GM04503 (cell line): ENCODE measurements at regions not wholly inside any gene's neighbourhood (a gene's known extent, or its start where the extent isn't known, plus 50 kb on each side); places are given as distances from the start of the nearest gene placed in this dataset.

ENCODE experiments used
- DNase-seq: peaks from one replicate; pipeline ENCODE4 v3.0.0-alpha.2; 2012; ENCODE audit warnings: low read depth

- DNase-seq: peak; percentile 58
These were observed 300.6 kb upstream of the PRMT6 start for GRCh38 chr1:106755682-106756406.

GRCh38 chr1:106756752-106757151, 299.7 kb upstream of the PRMT6 start:
- DNase-seq: no peak

GRCh38 chr1:106768077-106768476, 288.4 kb upstream of the PRMT6 start:
- no peak for DNase-seq

DNA sequence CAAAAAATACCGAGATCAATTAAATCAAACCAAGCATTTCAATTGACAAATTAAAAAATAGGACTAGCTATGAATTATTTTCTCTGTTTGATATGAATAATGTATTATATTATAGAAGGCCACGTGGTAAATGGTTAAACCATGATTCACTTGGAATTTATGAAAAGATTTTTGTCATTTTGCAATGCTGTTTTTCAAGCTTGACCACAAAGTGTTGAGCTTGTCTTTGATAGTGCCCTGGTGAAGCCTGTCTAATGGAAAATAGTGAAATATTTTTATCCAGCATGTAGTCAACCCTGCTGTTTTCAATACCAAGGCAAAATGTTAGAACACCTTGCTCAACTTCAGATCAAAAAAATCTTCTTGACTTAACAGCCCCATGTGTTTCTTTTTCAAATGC, 288.0 kb upstream of the PRMT6 start:
- no peak for DNase-seq

- DNase-seq: no peak
These were observed 283.3 kb upstream of the PRMT6 start for GRCh38 chr1:106773206-106773605.

DNA sequence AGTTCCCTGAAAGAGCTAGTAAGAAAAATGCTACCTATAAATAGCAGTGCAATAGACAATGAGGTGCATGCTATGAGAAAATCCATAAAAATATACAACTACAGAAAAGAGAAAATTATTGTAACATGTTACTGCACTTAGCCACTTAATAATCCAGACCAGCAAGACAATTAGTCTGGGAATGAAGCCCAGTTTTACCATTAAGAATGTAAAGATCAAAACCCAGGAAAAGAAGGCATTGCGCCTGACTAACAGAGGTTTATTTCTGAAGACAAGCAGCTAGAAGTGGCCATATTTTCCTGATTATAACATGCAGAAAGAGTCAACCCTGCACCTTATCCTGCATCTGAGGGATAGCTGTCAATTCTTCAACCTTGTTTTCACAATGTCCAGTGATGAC, 276.4 kb upstream of the PRMT6 start:
- DNase-seq: no peak

- DNase-seq: no peak
These were observed 275.5 kb upstream of the PRMT6 start for GRCh38 chr1:106780806-106781569.

GRCh38 chr1:106785176-106785575, 271.3 kb upstream of the PRMT6 start:
- no peak for DNase-seq

- no peak for DNase-seq
These were observed 269.0 kb upstream of the PRMT6 start for GRCh38 chr1:106787520-106787919.

DNA sequence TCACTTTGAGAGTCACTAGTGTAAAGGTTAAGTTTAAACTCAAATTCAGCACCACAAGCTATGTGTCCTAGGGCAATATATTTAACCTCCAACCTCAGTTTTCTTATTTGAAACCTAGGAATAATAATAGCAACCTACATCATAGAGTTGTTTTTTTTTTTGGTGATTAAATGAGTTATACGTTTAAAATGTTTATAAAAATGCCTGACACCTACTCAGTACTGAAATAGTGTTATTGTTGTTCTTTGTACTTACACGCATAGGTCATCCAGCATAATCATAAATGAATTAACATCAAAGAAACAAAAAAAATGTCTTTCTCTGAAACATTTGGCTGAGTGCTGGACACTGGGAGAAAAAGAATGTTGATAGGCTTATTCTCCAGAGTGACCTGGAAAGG, 266.8 kb upstream of the PRMT6 start:
- no peak for DNase-seq

- no peak for DNase-seq
These were observed 265.4 kb upstream of the PRMT6 start for GRCh38 chr1:106791041-106791440.

GRCh38 chr1:106793651-106794050, 262.8 kb upstream of the PRMT6 start:
- DNase-seq: no peak

DNA sequence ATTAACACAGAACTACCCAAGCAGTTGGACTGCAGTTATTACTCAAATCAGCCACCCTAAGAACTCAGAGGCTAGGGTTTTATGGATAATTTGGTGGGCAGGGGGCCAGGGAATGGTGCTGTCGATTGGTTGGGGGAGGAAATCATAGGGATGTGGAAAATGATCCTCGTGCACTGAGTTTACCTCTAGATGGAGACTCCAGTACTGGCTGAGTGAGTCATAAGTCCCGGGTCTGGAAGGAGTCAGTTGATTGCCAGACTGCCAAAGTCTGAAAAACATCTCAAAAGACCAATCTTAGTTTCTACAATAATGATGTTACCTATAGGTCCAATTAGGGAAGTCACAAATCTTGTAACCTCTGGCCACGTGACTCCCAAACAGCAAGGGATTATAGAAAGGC, 257.5 kb upstream of the PRMT6 start:
- no peak for DNase-seq

GRCh38 chr1:106802181-106802580, 254.3 kb upstream of the PRMT6 start:
- no peak for DNase-seq

DNA sequence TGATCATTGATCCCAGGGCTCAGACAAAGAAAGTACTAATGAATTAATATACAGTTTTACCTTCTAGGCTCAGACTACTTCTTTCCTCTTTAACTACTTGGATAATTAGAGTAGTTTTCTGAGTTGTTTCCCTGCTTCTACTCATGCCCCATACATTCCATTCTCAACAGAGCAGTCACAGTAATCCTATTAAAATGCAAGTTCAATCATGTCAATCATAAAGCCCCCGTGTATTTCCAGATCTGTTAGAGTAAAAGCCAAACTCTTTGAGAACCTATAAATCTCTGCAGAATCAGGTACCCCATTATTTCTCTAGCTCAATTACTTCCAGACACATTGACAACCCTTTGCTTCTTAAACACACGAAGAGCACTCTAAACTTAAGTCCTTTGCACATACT, 242.1 kb upstream of the PRMT6 start:
- no peak for DNase-seq

DNA sequence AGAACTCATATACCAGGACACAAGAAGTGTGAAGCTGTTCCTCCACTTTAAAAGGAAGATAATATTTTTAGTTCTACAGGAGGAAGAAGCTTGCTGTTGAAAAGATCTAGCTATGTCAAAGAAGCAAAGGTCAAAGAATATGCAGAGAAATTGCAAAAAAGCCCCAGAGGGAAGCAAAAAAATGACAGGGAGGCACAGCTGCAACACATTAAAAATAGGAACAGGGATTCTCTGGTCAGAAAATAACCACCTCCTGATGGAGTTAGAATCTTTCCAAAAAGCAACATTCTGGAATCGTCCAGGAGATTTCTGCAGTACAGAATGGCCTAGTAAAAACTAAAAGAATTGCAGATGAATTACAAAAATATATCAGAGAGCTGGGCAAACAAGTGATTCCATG, 238.9 kb upstream of the PRMT6 start:
- peak; percentile 4 for DNase-seq

DNA sequence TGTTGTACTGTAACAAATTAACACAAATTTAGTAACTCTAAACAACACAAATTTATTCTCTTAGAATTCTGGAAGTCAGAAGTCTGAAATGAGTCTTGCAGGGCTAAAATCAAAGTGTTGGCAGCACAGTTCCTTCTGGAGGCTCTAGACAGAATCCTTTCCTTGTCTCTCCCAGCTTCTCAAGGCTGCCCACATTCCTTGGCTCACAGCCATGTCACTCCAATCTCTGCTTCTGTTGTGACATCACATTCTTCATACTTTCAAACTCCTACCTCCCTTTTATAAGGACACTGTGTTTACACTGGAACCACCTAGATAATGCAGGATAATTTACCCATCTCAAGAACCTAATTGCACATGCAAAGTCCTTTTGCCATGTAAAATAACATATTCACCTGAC, 225.0 kb upstream of the PRMT6 start:
- peak; percentile 6 for DNase-seq

DNA sequence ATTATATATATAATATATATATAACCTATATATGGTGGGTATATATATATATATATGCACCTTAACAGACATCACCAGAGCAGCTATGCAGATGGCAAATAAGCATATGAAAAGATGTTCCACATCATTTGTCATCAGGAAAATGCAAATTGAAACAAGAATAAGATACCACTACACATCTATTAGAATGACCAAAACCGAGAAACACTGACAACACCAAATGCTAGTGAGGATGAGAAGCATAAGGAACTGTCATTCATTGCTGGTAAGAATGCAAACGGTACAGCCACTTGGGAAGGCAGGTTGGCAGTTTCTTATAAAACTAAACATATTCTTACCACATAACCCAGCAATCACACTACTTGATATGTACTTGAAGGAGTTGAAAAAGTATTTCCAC, 219.8 kb upstream of the PRMT6 start:
- DNase-seq: no peak

GRCh38 chr1:106843518-106843917, 213.0 kb upstream of the PRMT6 start:
- no peak for DNase-seq

DNA sequence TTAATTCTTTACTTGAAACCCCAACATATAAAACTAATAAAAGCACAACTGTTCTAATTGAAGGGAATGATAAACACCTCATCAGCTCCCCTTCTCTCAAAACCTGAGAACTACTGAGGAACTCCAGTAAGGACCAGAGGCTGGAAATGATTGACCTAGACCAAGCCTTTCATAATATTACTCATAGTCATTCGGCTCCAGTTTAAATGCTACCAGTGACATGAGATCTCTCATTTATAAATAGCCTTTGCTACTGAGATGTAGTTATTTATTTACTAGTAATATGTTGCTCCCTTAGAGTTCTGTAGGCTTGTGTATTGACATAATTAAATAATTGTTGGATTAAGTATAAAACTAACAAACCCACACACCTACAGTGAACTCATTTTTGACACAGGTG, 209.8 kb upstream of the PRMT6 start:
- DNase-seq: no peak

DNA sequence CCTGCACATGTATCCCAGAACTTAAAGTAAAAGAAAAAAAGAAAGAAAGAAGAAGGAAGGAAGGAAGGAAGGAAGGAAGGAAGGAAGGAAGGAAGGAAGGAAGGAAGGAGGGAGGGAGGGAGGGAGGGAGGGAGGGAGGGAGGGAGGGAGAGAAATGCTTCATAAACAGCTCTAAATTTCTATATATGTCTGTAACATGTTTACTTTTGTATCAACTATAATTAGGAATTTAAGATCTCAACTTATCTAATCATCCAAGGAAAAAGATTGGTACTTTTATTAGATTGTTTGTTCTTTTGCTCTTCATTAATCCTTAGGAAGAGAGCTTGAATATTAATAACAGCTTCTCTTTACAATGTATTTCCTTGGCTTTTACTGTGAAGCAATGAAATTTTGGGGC, 195.4 kb upstream of the PRMT6 start:
- no peak for DNase-seq

- DNase-seq: no peak
These were observed 187.6 kb upstream of the PRMT6 start for GRCh38 chr1:106868828-106869227.

DNA sequence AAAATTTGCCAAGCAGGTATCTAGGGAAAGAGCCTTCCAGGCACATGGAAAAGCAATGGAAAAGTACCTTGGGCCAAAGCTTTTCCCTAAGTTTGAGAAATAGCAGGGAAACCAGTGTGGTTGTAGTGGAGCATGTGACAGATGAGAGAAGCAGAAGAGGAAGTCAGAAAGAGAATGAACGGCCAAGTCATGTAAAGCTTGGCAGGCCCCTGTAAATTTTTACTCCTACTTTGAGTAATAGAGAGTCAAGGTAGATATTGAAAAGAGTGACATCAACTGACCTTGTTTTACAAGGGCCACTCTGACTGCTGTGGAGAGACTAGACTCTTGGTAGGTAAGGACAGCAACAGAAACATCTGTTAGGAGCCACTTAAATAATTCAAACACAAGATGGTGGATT, 180.9 kb upstream of the PRMT6 start:
- DNase-seq: no peak

DNA sequence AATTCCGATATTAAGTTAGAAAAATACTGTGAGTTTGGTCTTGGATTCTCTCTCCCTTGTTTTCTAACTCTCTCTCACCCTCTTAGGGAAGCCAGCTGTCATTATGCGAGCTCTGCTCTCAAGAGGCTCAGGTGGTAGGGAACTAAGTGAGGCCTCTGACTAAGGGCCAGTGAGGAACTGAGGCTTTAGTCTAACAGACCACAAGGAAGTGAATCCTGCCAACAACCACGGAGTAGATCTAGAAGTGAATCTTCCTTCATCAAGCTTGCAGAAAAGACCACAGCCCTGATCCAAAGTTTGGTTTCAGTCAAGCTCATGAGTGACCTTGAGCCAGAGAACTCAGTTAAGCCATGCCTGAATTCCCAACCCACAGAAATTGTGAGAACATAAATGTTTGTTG, 180.1 kb upstream of the PRMT6 start:
- no peak for DNase-seq
